Neural progenitor cell (in vitro differentiated cells): ENCODE measurements at regions not wholly inside any gene's neighbourhood (a gene's known extent, or its start where the extent isn't known, plus 50 kb on each side); places are given as distances from the start of the nearest gene placed in this dataset.

Source experiments
- DNase-seq: peaks from one replicate; pipeline ENCODE4 v3.0.0-alpha.2; 2016; ENCODE audit warnings: low spot score
- H2AFZ ChIP-seq: fragments of 200-600 bp; sonication (generic); replicated peaks from 2 replicates; pipeline ENCODE4 v1.6.1; 2016; ENCODE audit warnings: antibody characterized with exemption
- H3F3A ChIP-seq: fragments of 200-600 bp; sonication (generic); 2 replicates; pipeline ENCODE4 v1.6.1; 2016; ENCODE audit warnings: antibody characterized with exemption, low read depth
- H3K27ac ChIP-seq: fragments of 200-600 bp; sonication (generic); 2 replicates; pipeline ENCODE4 v1.5.1; 2016; ENCODE audit warnings: mild to moderate bottlenecking
- H3K27me3 ChIP-seq: fragments of 200-600 bp; sonication (generic); 2 replicates; pipeline ENCODE4 v1.6.1; 2016; ENCODE audit warnings: mild to moderate bottlenecking, moderate library complexity
- H3K36me3 ChIP-seq: fragments of 200-600 bp; sonication (generic); 2 replicates; pipeline ENCODE4 v1.5.1; 2016
- H3K4me1 ChIP-seq: fragments of 200-600 bp; sonication (generic); 2 replicates; pipeline ENCODE4 v1.6.1; 2016; ENCODE audit warnings: mixed run types
- H3K4me2 ChIP-seq: fragments of 200-600 bp; sonication (generic); 2 replicates; pipeline ENCODE4 v1.6.1; 2016
- H3K4me3 ChIP-seq: fragments of 200-600 bp; sonication (generic); 2 replicates; pipeline ENCODE4 v1.5.1; 2016
- H3K79me2 ChIP-seq: fragments of 200-600 bp; sonication (generic); 2 replicates; pipeline ENCODE4 v1.6.1; 2016; ENCODE audit warnings: low read depth
- H3K9ac ChIP-seq: fragments of 200-600 bp; sonication (generic); 2 replicates; pipeline ENCODE4 v1.6.1; 2016
- H3K9me3 ChIP-seq: fragments of 200-600 bp; sonication (generic); 2 replicates; pipeline ENCODE4 v1.5.1; 2016; ENCODE audit warnings: low read depth
- H4K20me1 ChIP-seq: fragments of 200-600 bp; sonication (generic); 2 replicates; pipeline ENCODE4 v1.6.1; 2016; ENCODE audit warnings: low read depth
- H3K27ac Mint-ChIP-seq: 3 replicates; pipeline ENCODE4 v1.8.0; 2021; ENCODE audit warnings: mixed read lengths
- H3K27me3 Mint-ChIP-seq: 2 replicates; pipeline ENCODE4 v1.8.0; 2022; ENCODE audit warnings: low read depth, mild to moderate bottlenecking, inconsistent platforms, moderate library complexity, mixed read lengths; ENCODE audit not compliant: insufficient read depth
- H3K36me3 Mint-ChIP-seq: 3 replicates; pipeline ENCODE4 v1.8.0; 2021; ENCODE audit warnings: mixed read lengths
- H3K4me1 Mint-ChIP-seq: 3 replicates; pipeline ENCODE4 v1.8.0; 2021; ENCODE audit warnings: mixed read lengths
- H3K4me3 Mint-ChIP-seq: 3 replicates; pipeline ENCODE4 v1.8.0; 2021; ENCODE audit warnings: mild to moderate bottlenecking, moderate library complexity, mixed read lengths
- H3K9me3 Mint-ChIP-seq: 3 replicates; pipeline ENCODE4 v1.8.0; 2020; ENCODE audit warnings: mixed read lengths
- EZH2 ChIP-seq: fragments of 200-600 bp; sonication (generic); IDR thresholded peaks from 2 replicates; pipeline ENCODE4 v1.6.1; 2017; ENCODE audit warnings: antibody characterized with exemption, mild to moderate bottlenecking, moderate library complexity
- EZH2phosphoT487 ChIP-seq: fragments of 200-600 bp; sonication (generic); IDR thresholded peaks from 2 replicates; pipeline ENCODE4 v1.6.1; 2017; ENCODE audit warnings: antibody characterized with exemption
- TF ChIP-seq, protein P1 (sequence below): fragments of 200-600 bp; sonication (generic); IDR thresholded peaks from 2 replicates; pipeline ENCODE4 v1.5.1; 2017; ENCODE audit warnings: antibody characterized with exemption, mild to moderate bottlenecking

DNA sequence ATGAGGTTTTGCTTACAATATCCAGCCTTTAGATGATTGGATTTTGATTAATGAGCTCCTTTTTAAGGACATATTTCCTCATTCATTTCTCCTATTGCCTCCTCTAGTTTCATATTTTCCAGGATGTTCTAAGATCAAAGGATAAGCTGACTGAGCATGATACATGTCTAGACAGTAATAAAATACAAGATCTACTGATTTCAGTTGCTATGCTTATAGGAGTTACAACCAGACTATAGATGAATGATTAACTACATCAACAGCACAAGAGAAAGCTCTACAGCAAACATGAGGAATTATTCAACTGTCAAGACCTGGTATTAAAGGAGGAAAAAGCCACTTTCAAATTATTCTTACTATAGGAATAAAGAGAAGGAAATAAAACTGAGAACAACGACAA is 85.0 kb upstream of the LINC00305 start:
- Mint-ChIP-seq H3K4me3 (no peak overlapping the region), H3K27me3 (no peaks in the 10 kb centered on the region), H3K4me1 (peaks cover 9% of the 10 kb centered on the region), H3K9me3 (peaks cover 16% of the 10 kb centered on the region), H3K36me3 (no peaks in the 10 kb centered on the region), H3K27ac (no peak overlapping the region)
- H3K27me3 ChIP-seq: no peaks in the 10 kb centered on the region
- H3K4me3 ChIP-seq: no peak overlapping the region
- no peak overlapping the region for H3K27ac ChIP-seq
- no peaks in the 10 kb centered on the region for H3K9me3 ChIP-seq
- H3K4me1 ChIP-seq: no peaks in the 10 kb centered on the region
- no peak for DNase-seq
- H3K79me2 ChIP-seq: no peaks in the 10 kb centered on the region
- no peak overlapping the region for H3K4me2 ChIP-seq
- H4K20me1 ChIP-seq: no peaks in the 10 kb centered on the region
- no peak for TF ChIP-seq EZH2
- no peak for TF ChIP-seq EZH2phosphoT487
- TF ChIP-seq, protein P1, sequence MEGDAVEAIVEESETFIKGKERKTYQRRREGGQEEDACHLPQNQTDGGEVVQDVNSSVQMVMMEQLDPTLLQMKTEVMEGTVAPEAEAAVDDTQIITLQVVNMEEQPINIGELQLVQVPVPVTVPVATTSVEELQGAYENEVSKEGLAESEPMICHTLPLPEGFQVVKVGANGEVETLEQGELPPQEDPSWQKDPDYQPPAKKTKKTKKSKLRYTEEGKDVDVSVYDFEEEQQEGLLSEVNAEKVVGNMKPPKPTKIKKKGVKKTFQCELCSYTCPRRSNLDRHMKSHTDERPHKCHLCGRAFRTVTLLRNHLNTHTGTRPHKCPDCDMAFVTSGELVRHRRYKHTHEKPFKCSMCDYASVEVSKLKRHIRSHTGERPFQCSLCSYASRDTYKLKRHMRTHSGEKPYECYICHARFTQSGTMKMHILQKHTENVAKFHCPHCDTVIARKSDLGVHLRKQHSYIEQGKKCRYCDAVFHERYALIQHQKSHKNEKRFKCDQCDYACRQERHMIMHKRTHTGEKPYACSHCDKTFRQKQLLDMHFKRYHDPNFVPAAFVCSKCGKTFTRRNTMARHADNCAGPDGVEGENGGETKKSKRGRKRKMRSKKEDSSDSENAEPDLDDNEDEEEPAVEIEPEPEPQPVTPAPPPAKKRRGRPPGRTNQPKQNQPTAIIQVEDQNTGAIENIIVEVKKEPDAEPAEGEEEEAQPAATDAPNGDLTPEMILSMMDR: no peak
- no peak overlapping the region for H3K9ac ChIP-seq
- no peaks in the 10 kb centered on the region for H3F3A ChIP-seq
- H3K36me3 ChIP-seq: no peaks in the 10 kb centered on the region
- H2AFZ ChIP-seq: no peak overlapping the region

DNA sequence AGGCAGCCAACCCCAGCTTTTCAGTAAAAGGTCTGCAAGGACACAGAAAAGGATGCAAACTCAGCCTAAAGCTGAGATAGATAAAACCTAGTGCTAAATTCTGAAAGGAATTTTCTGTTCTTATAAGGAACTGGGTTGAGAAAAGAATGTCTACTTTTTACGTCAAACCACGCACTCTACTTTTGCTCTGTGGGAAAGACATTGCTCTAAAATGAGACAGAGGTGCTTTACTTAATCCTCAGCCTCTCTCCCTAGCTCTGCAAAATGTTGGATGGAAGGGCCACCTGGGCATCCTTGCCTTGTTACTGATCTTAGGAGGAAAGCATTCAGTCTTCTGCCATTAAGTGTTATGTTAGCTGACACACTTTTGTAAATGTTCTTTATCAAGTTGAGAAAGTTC is 72.1 kb upstream of the LINC00305 start:
- no peak for DNase-seq
- Histone ChIP-seq H2AFZ (no peak overlapping the region), H3K4me2 (no peak overlapping the region), H3K9ac (no peak overlapping the region), H3K4me3 (no peak overlapping the region), H3K27me3 (no peaks in the 10 kb centered on the region), H3K79me2 (no peaks in the 10 kb centered on the region), H4K20me1 (no peaks in the 10 kb centered on the region), H3K9me3 (no peaks in the 10 kb centered on the region), H3F3A (no peaks in the 10 kb centered on the region), H3K27ac (no peak overlapping the region), H3K4me1 (peaks cover 6% of the 10 kb centered on the region), H3K36me3 (no peaks in the 10 kb centered on the region)
- Mint-ChIP-seq H3K27ac (no peak overlapping the region), H3K4me1 (no peaks in the 10 kb centered on the region), H3K36me3 (no peaks in the 10 kb centered on the region), H3K27me3 (no peaks in the 10 kb centered on the region), H3K9me3 (no peaks in the 10 kb centered on the region), H3K4me3 (no peak overlapping the region)
- TF ChIP-seq EZH2phosphoT487: no peak
- TF ChIP-seq, protein P1: no peak
- no peak for TF ChIP-seq EZH2

DNA sequence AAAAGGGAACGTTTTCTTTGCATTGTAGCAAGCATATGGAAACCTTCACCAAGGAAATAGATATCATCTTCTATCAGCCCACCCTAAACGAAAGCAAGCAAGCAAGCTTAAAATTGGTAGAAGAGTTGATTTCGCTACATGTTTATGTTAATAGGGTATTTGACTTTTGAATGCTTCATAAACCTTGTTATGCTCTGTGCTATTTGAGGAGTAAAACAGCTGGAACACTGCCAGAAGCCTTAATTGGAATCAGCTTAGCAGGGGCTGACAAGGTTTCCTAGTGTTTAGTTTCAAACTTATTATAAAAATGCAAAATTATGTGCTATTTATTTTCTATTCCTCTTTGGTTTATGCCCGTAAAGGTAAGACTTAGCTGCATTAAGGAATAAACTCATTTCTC is 70.6 kb upstream of the LINC00305 start:
- H3K27ac Mint-ChIP-seq: no peak overlapping the region
- Histone ChIP-seq H3K9me3 (no peaks in the 10 kb centered on the region), H3F3A (no peaks in the 10 kb centered on the region), H3K79me2 (no peaks in the 10 kb centered on the region), H3K4me1 (peaks cover 6% of the 10 kb centered on the region), H3K27ac (no peak overlapping the region), H3K4me2 (no peak overlapping the region), H3K36me3 (no peaks in the 10 kb centered on the region), H3K9ac (no peak overlapping the region), H2AFZ (peak overlapping the region; percentile 11), H3K4me3 (no peak overlapping the region), H4K20me1 (no peaks in the 10 kb centered on the region), H3K27me3 (no peaks in the 10 kb centered on the region)
- TF ChIP-seq, protein P1: no peak
- TF ChIP-seq EZH2phosphoT487: no peak
- TF ChIP-seq EZH2: no peak
- no peaks in the 10 kb centered on the region for H3K9me3 Mint-ChIP-seq
- no peak overlapping the region for H3K4me3 Mint-ChIP-seq
- H3K27me3 Mint-ChIP-seq: peaks cover under 1% of the 10 kb centered on the region
- no peaks in the 10 kb centered on the region for H3K4me1 Mint-ChIP-seq
- no peaks in the 10 kb centered on the region for H3K36me3 Mint-ChIP-seq
- no peak for DNase-seq
